Keratinocyte (primary cell): ENCODE measurements at regions not wholly inside any gene's neighbourhood (a gene's known extent, or its start where the extent isn't known, plus 50 kb on each side); places are given as distances from the start of the nearest gene placed in this dataset.

Source experiments
- EZH2 ChIP-seq: IDR thresholded peaks from one replicate; pipeline ENCODE4 v1.6.1; 2012; ENCODE audit warnings: inconsistent platforms, mild to moderate bottlenecking, low read length, moderate library complexity
- TF ChIP-seq, protein P1 (sequence below), 3 experiments: IDR thresholded peaks in 1 of 3; conservative IDR thresholded peaks in 1 of 3; optimal IDR thresholded peaks in 1 of 3; 2 replicates in 2 of 3; 3 replicates in 1 of 3; pipeline versions ENCODE3 to v1.5.1; 2011; ENCODE audit warnings: low read length in 3 of 3, mild to moderate bottlenecking in 3 of 3, moderate library complexity in 2 of 3, control low read depth in 1 of 3, inconsistent platforms in 1 of 3; ENCODE audit not compliant: insufficient read depth in 2 of 3; ENCODE audit errors: extremely low read depth in 1 of 3

DNA sequence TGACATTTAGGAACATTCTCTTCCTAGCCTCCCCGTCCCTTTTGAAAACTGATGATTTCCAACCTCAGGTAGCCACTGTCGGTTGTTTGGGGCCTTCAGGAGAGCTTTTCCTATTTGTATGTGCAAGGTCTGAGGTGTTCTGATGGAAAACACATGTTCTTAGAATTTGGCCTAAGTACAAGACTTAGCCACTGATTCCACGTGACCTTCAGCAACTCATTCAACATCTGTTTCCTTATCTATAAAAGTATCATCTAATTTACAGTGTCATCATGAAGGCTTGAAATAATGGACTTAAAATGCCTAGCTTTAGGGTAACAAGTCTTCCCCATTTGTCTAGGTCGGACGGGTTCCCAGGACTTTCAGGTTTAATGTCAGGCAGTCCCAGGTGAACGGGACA is 259.3 kb downstream of the SOX9 start:
- no peak for TF ChIP-seq EZH2
- TF ChIP-seq, protein P1, sequence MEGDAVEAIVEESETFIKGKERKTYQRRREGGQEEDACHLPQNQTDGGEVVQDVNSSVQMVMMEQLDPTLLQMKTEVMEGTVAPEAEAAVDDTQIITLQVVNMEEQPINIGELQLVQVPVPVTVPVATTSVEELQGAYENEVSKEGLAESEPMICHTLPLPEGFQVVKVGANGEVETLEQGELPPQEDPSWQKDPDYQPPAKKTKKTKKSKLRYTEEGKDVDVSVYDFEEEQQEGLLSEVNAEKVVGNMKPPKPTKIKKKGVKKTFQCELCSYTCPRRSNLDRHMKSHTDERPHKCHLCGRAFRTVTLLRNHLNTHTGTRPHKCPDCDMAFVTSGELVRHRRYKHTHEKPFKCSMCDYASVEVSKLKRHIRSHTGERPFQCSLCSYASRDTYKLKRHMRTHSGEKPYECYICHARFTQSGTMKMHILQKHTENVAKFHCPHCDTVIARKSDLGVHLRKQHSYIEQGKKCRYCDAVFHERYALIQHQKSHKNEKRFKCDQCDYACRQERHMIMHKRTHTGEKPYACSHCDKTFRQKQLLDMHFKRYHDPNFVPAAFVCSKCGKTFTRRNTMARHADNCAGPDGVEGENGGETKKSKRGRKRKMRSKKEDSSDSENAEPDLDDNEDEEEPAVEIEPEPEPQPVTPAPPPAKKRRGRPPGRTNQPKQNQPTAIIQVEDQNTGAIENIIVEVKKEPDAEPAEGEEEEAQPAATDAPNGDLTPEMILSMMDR (optimal IDR thresholded peaks at IDR 0.05 in 1 of 3, IDR thresholded peaks at IDR 0.05 in 1 of 3, conservative IDR thresholded peaks at IDR 0.05 in 1 of 3; ENCODE audit: extremely low read depth in 1 of 3, insufficient read depth in 2 of 3, low read length in 3 of 3) = no peak
